ENCODE measurements at regions not wholly inside any gene's neighbourhood (a gene's known extent, or its start where the extent isn't known, plus 50 kb on each side); places are given as distances from the start of the nearest gene placed in this dataset.

- no peak for TF ChIP-seq PKNOX1 (IDR thresholded peaks at IDR 0.05)
- TF ChIP-seq SP1 (IDR thresholded peaks at IDR 0.05): no peak
- no peak for TF ChIP-seq SUZ12 (IDR thresholded peaks at IDR 0.05)
Measured at GRCh38 chr13:81722456-81722855, 1381.5 kb upstream of the SPRY2 start.
